Panc1 (cell line): ENCODE measurements at regions not wholly inside any gene's neighbourhood (a gene's known extent, or its start where the extent isn't known, plus 50 kb on each side); places are given as distances from the start of the nearest gene placed in this dataset.

Source experiments
- ATAC-seq: fragments of 200-7000 bp; cut with Tn5 transposase; 2 replicates; pipeline ENCODE4 v1.9.1; 2020; ENCODE audit warnings: mild to moderate bottlenecking, moderate library complexity
- BruUV-seq: library from RNA; stranded (reverse); fragments of 400-500 nt; replicated peaks from 2 replicates; lab custom pipeline; 2021; lab: Mats Ljungman, UMichigan
- CTCF ChIA-PET: fragments of 300-600 bp; sonication (Branson Sonifier 250); formaldehyde crosslinking; loops from one replicate; lab custom pipeline; 2022; ENCODE audit warnings: antibody characterized with exemption; lab: Charles Lee
- POLR2A ChIA-PET: fragments of 300-600 bp; sonication (Branson Sonifier 250); formaldehyde crosslinking; loops from one replicate; lab custom pipeline; 2022; ENCODE audit warnings: antibody characterized with exemption; lab: Charles Lee
- DNase-seq: peaks from one replicate; pipeline ENCODE4 v3.0.0-alpha.2; 2010; ENCODE audit warnings: low read depth, low spot score
- H3K27ac ChIP-seq: 2 replicates; pipeline ENCODE4 v1.5.1; 2011; ENCODE audit warnings: mild to moderate bottlenecking, low read length, inconsistent platforms
- H3K27me3 ChIP-seq: fragments of 200-500 bp; sonication (Bioruptor generic); 2 replicates; pipeline ENCODE4 v1.6.0; 2014; ENCODE audit warnings: low read length, inconsistent platforms; ENCODE audit not compliant: control insufficient read depth, insufficient read depth
- H3K36me3 ChIP-seq: fragments of 200-500 bp; sonication (Bioruptor generic); 2 replicates; pipeline ENCODE4 v1.5.1; 2014; ENCODE audit warnings: inconsistent platforms, mild to moderate bottlenecking, low read length, moderate library complexity; ENCODE audit not compliant: control insufficient read depth, insufficient read depth
- H3K4me1 ChIP-seq: 2 replicates; pipeline ENCODE4 v1.5.1; 2011; ENCODE audit warnings: inconsistent platforms, mild to moderate bottlenecking, low read length, moderate library complexity; ENCODE audit not compliant: control insufficient read depth, insufficient read depth
- H3K4me3 ChIP-seq, 2 experiments: 2 replicates each; pipeline ENCODE4 v1.5.1; 2011 to 2012; ENCODE audit warnings: low read depth in 2 of 2, low read length in 2 of 2, mild to moderate bottlenecking in 2 of 2, inconsistent platforms in 1 of 2, moderate library complexity in 1 of 2
- H3K9me3 ChIP-seq: fragments of 200-500 bp; sonication (Bioruptor generic); 2 replicates; pipeline ENCODE4 v1.5.1; 2014; ENCODE audit warnings: low read depth, mild to moderate bottlenecking, inconsistent platforms, low read length, moderate library complexity; ENCODE audit not compliant: control insufficient read depth, insufficient read depth
- POLR2AphosphoS5 ChIP-seq: IDR thresholded peaks from 2 replicates; pipeline ENCODE4 v1.6.1; 2012; ENCODE audit warnings: mild to moderate bottlenecking, low read depth, low read length, moderate library complexity
- SIN3A ChIP-seq: IDR thresholded peaks from 2 replicates; pipeline ENCODE4 v1.6.1; 2012; ENCODE audit warnings: low read depth, mild to moderate bottlenecking, low read length, moderate library complexity, borderline replicate concordance; ENCODE audit not compliant: insufficient read depth
- TCF7L2 ChIP-seq: IDR thresholded peaks from 2 replicates; pipeline ENCODE4 v1.6.1; 2011; ENCODE audit warnings: mild to moderate bottlenecking, low read depth, low read length, inconsistent platforms
- in situ Hi-C: cut with HindIII; loops from 2 replicates; pipeline ENCODE4 v1.10.0; 2016; ENCODE audit warnings: low sequenced_read_pairs, low pct_unique_long_range_greater_than_20kb
- intact Hi-C: fragments of 100-400 bp; cut with micrococcal nuclease; formaldehyde crosslinking; loops from one replicate; pipeline ENCODE4 v1.10.0; 2022; ENCODE audit not compliant: unreplicated experiment
- TF ChIP-seq, protein P1 (sequence below), 2 experiments: IDR thresholded peaks; 2 replicates each; pipeline ENCODE4 v1.6.1; 2011 to 2012; ENCODE audit warnings: low read depth in 2 of 2, control low read depth in 1 of 2, low read length in 1 of 2, mild to moderate bottlenecking in 1 of 2, moderate library complexity in 1 of 2; ENCODE audit not compliant: insufficient read depth in 1 of 2
- TF ChIP-seq, protein P2 (sequence below): fragments of 450-650 bp; IDR thresholded peaks from 2 replicates; pipeline ENCODE4 v1.5.1; 2017; ENCODE audit warnings: mild to moderate bottlenecking

DNA sequence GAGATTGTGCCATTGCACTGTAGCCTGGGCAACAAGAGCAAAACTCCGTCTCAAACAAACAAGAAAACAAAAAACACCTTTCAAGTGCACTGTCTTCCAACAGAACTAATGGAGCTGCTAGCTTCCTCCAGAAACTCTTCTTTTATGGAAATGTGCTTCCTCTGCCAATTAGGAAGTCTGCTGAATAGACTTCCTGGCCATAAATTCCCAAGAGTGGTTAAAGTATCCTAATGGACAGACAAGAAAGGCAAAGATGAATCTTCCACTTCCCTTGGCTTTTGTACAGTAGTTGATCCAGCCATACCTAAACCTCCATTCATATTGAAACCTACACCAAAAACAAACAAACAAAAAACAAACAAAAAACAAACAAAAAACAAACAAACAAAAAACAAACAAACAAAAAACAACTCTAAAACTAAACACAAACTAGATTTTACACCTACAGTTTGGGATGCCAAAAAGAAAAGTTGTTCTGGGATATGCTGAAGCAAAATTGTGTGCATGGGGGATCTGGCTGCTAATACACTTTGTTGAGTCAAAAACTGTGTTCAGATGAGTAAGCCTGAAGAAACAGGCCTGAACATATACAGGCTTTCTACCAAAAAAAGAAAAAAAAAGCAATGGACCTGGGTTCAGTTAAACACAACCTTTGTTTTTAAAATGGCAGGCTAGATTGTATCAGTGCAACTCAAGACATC, 59.8 kb upstream of the CARMIL1 start:
- no peak for ATAC-seq
- no peaks in the 10 kb centered on the region for H3K36me3 ChIP-seq
- intact Hi-C loops: no loop called here
- H3K4me3 ChIP-seq: no peak overlapping the region
- no peaks in the 10 kb centered on the region for H3K9me3 ChIP-seq
- in situ Hi-C loops: no loop called here
- no peaks in the 10 kb centered on the region; the same call in none of the 2 replicates for H3K4me1 ChIP-seq
- POLR2A ChIA-PET: interaction anchor here (0.6 kb wide), 1 partner anchor 1045 kb away, joined by 3 read pairs; no protein-coding TSS in a partner anchor
- no TSS peak for BruUV-seq
- DNase-seq: no peak
- H3K27me3 ChIP-seq: no peaks in the 10 kb centered on the region; the same call in 1 of the 2 replicates
- no peak overlapping the region for H3K27ac ChIP-seq
- no peak for TF ChIP-seq SIN3A
- TF ChIP-seq, protein P1, sequence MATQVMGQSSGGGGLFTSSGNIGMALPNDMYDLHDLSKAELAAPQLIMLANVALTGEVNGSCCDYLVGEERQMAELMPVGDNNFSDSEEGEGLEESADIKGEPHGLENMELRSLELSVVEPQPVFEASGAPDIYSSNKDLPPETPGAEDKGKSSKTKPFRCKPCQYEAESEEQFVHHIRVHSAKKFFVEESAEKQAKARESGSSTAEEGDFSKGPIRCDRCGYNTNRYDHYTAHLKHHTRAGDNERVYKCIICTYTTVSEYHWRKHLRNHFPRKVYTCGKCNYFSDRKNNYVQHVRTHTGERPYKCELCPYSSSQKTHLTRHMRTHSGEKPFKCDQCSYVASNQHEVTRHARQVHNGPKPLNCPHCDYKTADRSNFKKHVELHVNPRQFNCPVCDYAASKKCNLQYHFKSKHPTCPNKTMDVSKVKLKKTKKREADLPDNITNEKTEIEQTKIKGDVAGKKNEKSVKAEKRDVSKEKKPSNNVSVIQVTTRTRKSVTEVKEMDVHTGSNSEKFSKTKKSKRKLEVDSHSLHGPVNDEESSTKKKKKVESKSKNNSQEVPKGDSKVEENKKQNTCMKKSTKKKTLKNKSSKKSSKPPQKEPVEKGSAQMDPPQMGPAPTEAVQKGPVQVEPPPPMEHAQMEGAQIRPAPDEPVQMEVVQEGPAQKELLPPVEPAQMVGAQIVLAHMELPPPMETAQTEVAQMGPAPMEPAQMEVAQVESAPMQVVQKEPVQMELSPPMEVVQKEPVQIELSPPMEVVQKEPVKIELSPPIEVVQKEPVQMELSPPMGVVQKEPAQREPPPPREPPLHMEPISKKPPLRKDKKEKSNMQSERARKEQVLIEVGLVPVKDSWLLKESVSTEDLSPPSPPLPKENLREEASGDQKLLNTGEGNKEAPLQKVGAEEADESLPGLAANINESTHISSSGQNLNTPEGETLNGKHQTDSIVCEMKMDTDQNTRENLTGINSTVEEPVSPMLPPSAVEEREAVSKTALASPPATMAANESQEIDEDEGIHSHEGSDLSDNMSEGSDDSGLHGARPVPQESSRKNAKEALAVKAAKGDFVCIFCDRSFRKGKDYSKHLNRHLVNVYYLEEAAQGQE (IDR thresholded peaks at IDR 0.05; ENCODE audit: insufficient read depth in 1 of 2, low read depth in 2 of 2, low read length in 1 of 2): no peak
- TF ChIP-seq, protein P2, sequence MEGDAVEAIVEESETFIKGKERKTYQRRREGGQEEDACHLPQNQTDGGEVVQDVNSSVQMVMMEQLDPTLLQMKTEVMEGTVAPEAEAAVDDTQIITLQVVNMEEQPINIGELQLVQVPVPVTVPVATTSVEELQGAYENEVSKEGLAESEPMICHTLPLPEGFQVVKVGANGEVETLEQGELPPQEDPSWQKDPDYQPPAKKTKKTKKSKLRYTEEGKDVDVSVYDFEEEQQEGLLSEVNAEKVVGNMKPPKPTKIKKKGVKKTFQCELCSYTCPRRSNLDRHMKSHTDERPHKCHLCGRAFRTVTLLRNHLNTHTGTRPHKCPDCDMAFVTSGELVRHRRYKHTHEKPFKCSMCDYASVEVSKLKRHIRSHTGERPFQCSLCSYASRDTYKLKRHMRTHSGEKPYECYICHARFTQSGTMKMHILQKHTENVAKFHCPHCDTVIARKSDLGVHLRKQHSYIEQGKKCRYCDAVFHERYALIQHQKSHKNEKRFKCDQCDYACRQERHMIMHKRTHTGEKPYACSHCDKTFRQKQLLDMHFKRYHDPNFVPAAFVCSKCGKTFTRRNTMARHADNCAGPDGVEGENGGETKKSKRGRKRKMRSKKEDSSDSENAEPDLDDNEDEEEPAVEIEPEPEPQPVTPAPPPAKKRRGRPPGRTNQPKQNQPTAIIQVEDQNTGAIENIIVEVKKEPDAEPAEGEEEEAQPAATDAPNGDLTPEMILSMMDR: no peak
- TF ChIP-seq POLR2AphosphoS5: no peak
- TF ChIP-seq TCF7L2: no peak
- CTCF ChIA-PET: no interaction called here

DNA sequence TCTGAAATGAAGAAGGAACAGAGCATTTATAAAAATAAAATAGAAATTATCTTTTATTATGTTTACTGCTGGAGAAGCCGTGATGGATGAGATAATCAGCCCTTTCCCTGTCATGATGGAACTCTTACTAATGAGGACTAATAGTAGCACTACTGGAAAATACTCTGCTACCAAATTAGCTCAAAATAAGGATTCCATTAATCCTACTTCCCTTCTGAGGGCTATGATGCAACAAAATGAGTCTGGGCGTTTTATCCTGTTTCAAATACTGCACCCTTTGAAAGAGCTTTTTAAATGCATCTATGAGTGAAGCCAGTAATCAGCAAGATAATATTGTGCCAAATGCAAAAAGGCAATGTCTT, 59.3 kb upstream of the CARMIL1 start:
- BruUV-seq: no TSS peak
- H3K4me3 ChIP-seq: no peak overlapping the region
- ChIA-PET POLR2A (no interaction called here), CTCF (no interaction called here)
- TF ChIP-seq, protein P2: no peak
- TF ChIP-seq, protein P1 (IDR thresholded peaks at IDR 0.05; ENCODE audit: insufficient read depth in 1 of 2, low read depth in 2 of 2, low read length in 1 of 2): no peak
- no peak for TF ChIP-seq TCF7L2
- TF ChIP-seq POLR2AphosphoS5: no peak
- TF ChIP-seq SIN3A: no peak
- intact Hi-C loops (no loop called here), in situ Hi-C loops (no loop called here)
- H3K27me3 ChIP-seq: no peaks in the 10 kb centered on the region; the same call in 1 of the 2 replicates
- H3K27ac ChIP-seq: no peak overlapping the region
- H3K9me3 ChIP-seq: no peaks in the 10 kb centered on the region
- H3K4me1 ChIP-seq: no peaks in the 10 kb centered on the region; the same call in none of the 2 replicates
- ATAC-seq (no peak), DNase-seq (no peak)
- H3K36me3 ChIP-seq: no peaks in the 10 kb centered on the region
